Testis (tissue), 2 donors: ENCODE measurements at regions not wholly inside any gene's neighbourhood (a gene's known extent, or its start where the extent isn't known, plus 50 kb on each side); places are given as distances from the start of the nearest gene placed in this dataset.

ENCODE experiments used
- POLR2A ChIP-seq: fragments of 450-650 bp; IDR thresholded peaks from one replicate; pipeline ENCODE4 v1.6.1; 2017; ENCODE audit warnings: antibody characterized with exemption, mild to moderate bottlenecking, moderate library complexity
- TF ChIP-seq, protein P1 (sequence below), 3 experiments: fragments of 450-650 bp in 2 of 3; fragments of 200-600 bp in 1 of 3; sonication (generic) in 1 of 3; IDR thresholded peaks; one replicate each; pipeline ENCODE4 v1.5.1; 2016 to 2019; ENCODE audit warnings: antibody characterized with exemption in 3 of 3, mild to moderate bottlenecking in 2 of 3, moderate library complexity in 1 of 3

DNA sequence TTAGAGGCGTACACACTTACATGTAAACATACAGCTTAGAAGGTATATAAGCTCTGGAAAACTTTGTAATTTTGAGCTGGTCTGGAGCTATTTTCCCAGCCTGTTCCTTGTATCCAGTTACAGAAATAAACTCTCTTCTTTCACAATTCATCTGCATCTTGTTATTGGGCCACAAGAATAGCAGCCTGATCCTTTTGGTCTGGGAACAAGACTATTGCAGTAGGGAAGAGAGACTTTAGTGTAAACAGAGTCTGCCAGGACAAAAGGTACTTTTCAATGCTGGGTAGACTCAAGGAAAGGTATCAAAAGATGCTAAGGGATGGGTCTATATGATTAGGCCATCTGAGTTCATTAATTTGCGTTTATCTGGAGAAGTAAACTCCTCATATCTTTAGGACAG, 728.3 kb downstream of the TYW1 start:
- TF ChIP-seq, protein P1, sequence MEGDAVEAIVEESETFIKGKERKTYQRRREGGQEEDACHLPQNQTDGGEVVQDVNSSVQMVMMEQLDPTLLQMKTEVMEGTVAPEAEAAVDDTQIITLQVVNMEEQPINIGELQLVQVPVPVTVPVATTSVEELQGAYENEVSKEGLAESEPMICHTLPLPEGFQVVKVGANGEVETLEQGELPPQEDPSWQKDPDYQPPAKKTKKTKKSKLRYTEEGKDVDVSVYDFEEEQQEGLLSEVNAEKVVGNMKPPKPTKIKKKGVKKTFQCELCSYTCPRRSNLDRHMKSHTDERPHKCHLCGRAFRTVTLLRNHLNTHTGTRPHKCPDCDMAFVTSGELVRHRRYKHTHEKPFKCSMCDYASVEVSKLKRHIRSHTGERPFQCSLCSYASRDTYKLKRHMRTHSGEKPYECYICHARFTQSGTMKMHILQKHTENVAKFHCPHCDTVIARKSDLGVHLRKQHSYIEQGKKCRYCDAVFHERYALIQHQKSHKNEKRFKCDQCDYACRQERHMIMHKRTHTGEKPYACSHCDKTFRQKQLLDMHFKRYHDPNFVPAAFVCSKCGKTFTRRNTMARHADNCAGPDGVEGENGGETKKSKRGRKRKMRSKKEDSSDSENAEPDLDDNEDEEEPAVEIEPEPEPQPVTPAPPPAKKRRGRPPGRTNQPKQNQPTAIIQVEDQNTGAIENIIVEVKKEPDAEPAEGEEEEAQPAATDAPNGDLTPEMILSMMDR (IDR thresholded peaks at IDR 0.05) = no peak
- no peak for TF ChIP-seq POLR2A
